ENCODE measurements at regions not wholly inside any gene's neighbourhood (a gene's known extent, or its start where the extent isn't known, plus 50 kb on each side); places are given as distances from the start of the nearest gene placed in this dataset.

DNA sequence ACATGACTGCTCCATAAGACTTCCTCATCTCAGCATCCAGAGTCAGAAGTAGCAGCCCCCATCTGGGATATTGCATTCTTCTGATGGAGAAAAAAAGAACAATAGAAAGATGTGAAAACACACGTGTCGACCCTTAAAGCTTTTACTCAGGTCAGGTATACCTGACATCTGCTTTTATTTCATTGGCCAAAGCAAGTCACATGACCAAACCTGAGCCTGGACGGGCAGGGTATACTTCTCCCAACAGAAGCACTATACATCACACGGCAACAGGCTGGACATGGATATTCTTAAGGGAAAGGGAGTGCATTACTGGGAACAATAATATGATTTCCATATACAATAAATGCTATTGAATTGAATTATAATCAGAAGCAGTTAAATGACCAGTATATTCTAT lies 243.3 kb downstream of the LMO4 start:
- no peak overlapping the region for H3K9ac ChIP-seq (ENCODE audit: low read depth in 1 of 3, low read length in 3 of 3)
- no peak overlapping the region for H3K4me3 ChIP-seq (ENCODE audit: low read length in 3 of 3)
- no peak overlapping the region for H3K27ac ChIP-seq (ENCODE audit: low read depth, low read length)
- H3K9me3 ChIP-seq (ENCODE audit: control insufficient read depth in 3 of 3, low read length in 3 of 3), result no peaks in the 10 kb centered on the region
- no peaks in the 10 kb centered on the region for H3K27me3 ChIP-seq (ENCODE audit: control insufficient read depth in 3 of 3, insufficient read depth in 3 of 3, low read length in 3 of 3)
- H3K36me3 ChIP-seq (ENCODE audit: control insufficient read depth in 3 of 3, insufficient read depth in 3 of 3, low read length in 3 of 3), result no peaks in the 10 kb centered on the region
- no peaks in the 10 kb centered on the region for H3K4me1 ChIP-seq (ENCODE audit: control insufficient read depth in 3 of 3, insufficient read depth in 3 of 3, low read length in 3 of 3)

DNA sequence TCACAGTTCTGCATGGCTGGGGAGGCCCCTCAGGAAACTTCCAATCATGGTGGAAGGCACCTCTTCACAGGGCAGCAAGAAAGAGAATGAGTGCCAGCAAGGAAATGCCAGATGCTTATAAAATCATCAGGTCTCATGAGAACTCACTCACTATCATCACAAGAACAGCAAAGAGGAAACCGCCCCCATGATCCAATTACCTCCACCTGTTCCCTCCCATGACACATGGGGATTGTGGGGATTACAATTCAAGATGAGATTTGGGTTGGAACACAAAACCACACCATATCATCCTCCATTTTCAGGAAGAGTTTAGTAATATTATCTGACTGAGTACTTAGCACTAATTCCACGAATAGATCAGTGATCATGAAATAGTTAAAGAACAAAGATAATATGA lies 244.2 kb downstream of the LMO4 start:
- Histone ChIP-seq H3K9ac (ENCODE audit: low read depth in 1 of 3, low read length in 3 of 3) (no peak overlapping the region), H3K27ac (ENCODE audit: low read depth, low read length) (no peak overlapping the region), H3K36me3 (ENCODE audit: control insufficient read depth in 3 of 3, insufficient read depth in 3 of 3, low read length in 3 of 3) (no peaks in the 10 kb centered on the region), H3K4me1 (ENCODE audit: control insufficient read depth in 3 of 3, insufficient read depth in 3 of 3, low read length in 3 of 3) (no peaks in the 10 kb centered on the region), H3K27me3 (ENCODE audit: control insufficient read depth in 3 of 3, insufficient read depth in 3 of 3, low read length in 3 of 3) (no peaks in the 10 kb centered on the region), H3K4me3 (ENCODE audit: low read length in 3 of 3) (no peak overlapping the region), H3K9me3 (ENCODE audit: control insufficient read depth in 3 of 3, low read length in 3 of 3) (no peaks in the 10 kb centered on the region)

GRCh38 chr1:87575528-87575927 lies 246.8 kb downstream of the LMO4 start:
- no peak overlapping the region for H3K9ac ChIP-seq (ENCODE audit: low read depth in 1 of 3, low read length in 3 of 3)
- no peaks in the 10 kb centered on the region for H3K27me3 ChIP-seq (ENCODE audit: control insufficient read depth in 3 of 3, insufficient read depth in 3 of 3, low read length in 3 of 3)
- H3K4me1 ChIP-seq (ENCODE audit: control insufficient read depth in 3 of 3, insufficient read depth in 3 of 3, low read length in 3 of 3), result no peaks in the 10 kb centered on the region
- H3K4me3 ChIP-seq (ENCODE audit: low read length in 3 of 3), result no peak overlapping the region
- H3K9me3 ChIP-seq (ENCODE audit: control insufficient read depth in 3 of 3, low read length in 3 of 3), result no peaks in the 10 kb centered on the region
- H3K27ac ChIP-seq (ENCODE audit: low read depth, low read length), result no peak overlapping the region
- no peaks in the 10 kb centered on the region for H3K36me3 ChIP-seq (ENCODE audit: control insufficient read depth in 3 of 3, insufficient read depth in 3 of 3, low read length in 3 of 3)

GRCh38 chr1:87578464-87578863 lies 249.8 kb downstream of the LMO4 start:
- Histone ChIP-seq H3K36me3 (ENCODE audit: control insufficient read depth in 3 of 3, insufficient read depth in 3 of 3, low read length in 3 of 3) (no peaks in the 10 kb centered on the region), H3K9me3 (ENCODE audit: control insufficient read depth in 3 of 3, low read length in 3 of 3) (no peaks in the 10 kb centered on the region), H3K27ac (ENCODE audit: low read depth, low read length) (no peak overlapping the region), H3K4me3 (ENCODE audit: low read length in 3 of 3) (no peak overlapping the region), H3K9ac (ENCODE audit: low read depth in 1 of 3, low read length in 3 of 3) (no peak overlapping the region), H3K27me3 (ENCODE audit: control insufficient read depth in 3 of 3, insufficient read depth in 3 of 3, low read length in 3 of 3) (no peaks in the 10 kb centered on the region), H3K4me1 (ENCODE audit: control insufficient read depth in 3 of 3, insufficient read depth in 3 of 3, low read length in 3 of 3) (no peaks in the 10 kb centered on the region)

GRCh38 chr1:87583459-87583858 lies 254.8 kb downstream of the LMO4 start:
- H3K4me1 ChIP-seq (ENCODE audit: control insufficient read depth in 3 of 3, insufficient read depth in 3 of 3, low read length in 3 of 3), result no peaks in the 10 kb centered on the region
- no peak overlapping the region for H3K9ac ChIP-seq (ENCODE audit: low read depth in 1 of 3, low read length in 3 of 3)
- no peaks in the 10 kb centered on the region for H3K36me3 ChIP-seq (ENCODE audit: control insufficient read depth in 3 of 3, insufficient read depth in 3 of 3, low read length in 3 of 3)
- H3K4me3 ChIP-seq (ENCODE audit: low read length in 3 of 3), result no peak overlapping the region
- no peak overlapping the region for H3K27ac ChIP-seq (ENCODE audit: low read depth, low read length)
- H3K9me3 ChIP-seq (ENCODE audit: control insufficient read depth in 3 of 3, low read length in 3 of 3), result no peaks in the 10 kb centered on the region
- H3K27me3 ChIP-seq (ENCODE audit: control insufficient read depth in 3 of 3, insufficient read depth in 3 of 3, low read length in 3 of 3), result no peaks in the 10 kb centered on the region

DNA sequence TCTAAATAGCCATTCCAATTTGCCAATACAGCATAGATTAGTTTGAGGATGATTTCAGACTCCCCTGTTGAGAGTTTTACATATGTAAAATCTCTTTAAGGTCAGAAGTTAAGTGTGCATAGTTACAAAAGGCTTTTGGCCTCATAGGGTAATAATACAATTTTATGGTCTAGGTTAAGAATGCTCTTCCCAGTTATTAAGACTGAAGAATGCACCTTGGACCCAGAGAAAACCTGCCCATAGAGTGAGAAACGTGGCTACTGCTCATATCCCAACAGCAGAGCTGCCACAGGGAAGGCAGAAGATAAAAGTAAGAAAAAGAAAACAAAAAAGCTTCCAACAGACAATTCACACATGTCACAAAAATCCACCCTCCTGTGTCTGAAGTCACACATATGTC lies 255.9 kb downstream of the LMO4 start:
- Histone ChIP-seq H3K36me3 (ENCODE audit: control insufficient read depth in 3 of 3, insufficient read depth in 3 of 3, low read length in 3 of 3) (no peaks in the 10 kb centered on the region), H3K9me3 (ENCODE audit: control insufficient read depth in 3 of 3, low read length in 3 of 3) (no peaks in the 10 kb centered on the region), H3K27me3 (ENCODE audit: control insufficient read depth in 3 of 3, insufficient read depth in 3 of 3, low read length in 3 of 3) (no peaks in the 10 kb centered on the region), H3K9ac (ENCODE audit: low read depth in 1 of 3, low read length in 3 of 3) (no peak overlapping the region), H3K27ac (ENCODE audit: low read depth, low read length) (no peak overlapping the region), H3K4me3 (ENCODE audit: low read length in 3 of 3) (no peak overlapping the region), H3K4me1 (ENCODE audit: control insufficient read depth in 3 of 3, insufficient read depth in 3 of 3, low read length in 3 of 3) (no peaks in the 10 kb centered on the region)

DNA sequence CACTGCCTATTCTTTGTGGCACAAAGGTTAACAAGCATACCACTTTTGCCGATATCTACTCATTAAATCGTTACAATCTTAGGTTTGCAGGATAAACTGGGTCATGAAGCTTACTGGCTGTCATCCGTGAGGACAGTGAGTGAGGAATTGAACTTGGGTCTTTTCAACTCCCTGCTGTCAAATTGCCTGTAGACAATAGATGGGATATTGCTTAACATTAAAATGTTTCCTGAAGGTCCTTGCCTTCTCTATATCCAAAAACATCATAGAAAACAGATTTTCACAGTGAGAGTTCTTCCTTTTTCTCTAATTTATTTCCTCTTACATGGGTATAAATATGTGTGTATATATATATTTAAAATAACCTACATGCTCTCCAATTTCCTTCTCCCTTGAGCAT lies 257.8 kb downstream of the LMO4 start:
- H3K4me3 ChIP-seq (ENCODE audit: low read length in 3 of 3), result no peak overlapping the region
- H3K9me3 ChIP-seq (ENCODE audit: control insufficient read depth in 3 of 3, low read length in 3 of 3), result no peaks in the 10 kb centered on the region
- H3K27me3 ChIP-seq (ENCODE audit: control insufficient read depth in 3 of 3, insufficient read depth in 3 of 3, low read length in 3 of 3), result no peaks in the 10 kb centered on the region
- no peaks in the 10 kb centered on the region for H3K4me1 ChIP-seq (ENCODE audit: control insufficient read depth in 3 of 3, insufficient read depth in 3 of 3, low read length in 3 of 3)
- no peak overlapping the region for H3K9ac ChIP-seq (ENCODE audit: low read depth in 1 of 3, low read length in 3 of 3)
- H3K36me3 ChIP-seq (ENCODE audit: control insufficient read depth in 3 of 3, insufficient read depth in 3 of 3, low read length in 3 of 3), result no peaks in the 10 kb centered on the region
- no peak overlapping the region for H3K27ac ChIP-seq (ENCODE audit: low read depth, low read length)

DNA sequence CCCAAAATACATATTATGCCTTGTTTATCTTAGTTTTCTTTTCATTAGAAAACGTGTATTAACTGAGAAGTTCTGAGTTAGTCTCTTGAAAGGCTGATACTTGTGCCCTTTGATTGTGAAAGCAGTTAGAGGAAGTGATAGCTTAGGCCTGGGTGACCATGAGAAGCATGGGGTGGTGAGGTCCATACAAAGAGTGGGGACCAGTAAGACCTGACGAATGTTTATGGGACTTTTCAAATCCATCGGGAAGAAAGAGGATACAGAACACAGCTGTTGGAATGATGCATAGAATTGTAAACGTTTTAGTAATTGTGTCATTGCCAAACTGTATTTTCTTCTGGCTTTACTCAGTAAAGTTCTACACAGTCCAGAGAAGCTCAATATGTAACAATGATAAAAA lies 259.8 kb downstream of the LMO4 start:
- Histone ChIP-seq H3K27ac (ENCODE audit: low read depth, low read length) (no peak overlapping the region), H3K36me3 (ENCODE audit: control insufficient read depth in 3 of 3, insufficient read depth in 3 of 3, low read length in 3 of 3) (no peaks in the 10 kb centered on the region), H3K9me3 (ENCODE audit: control insufficient read depth in 3 of 3, low read length in 3 of 3) (no peaks in the 10 kb centered on the region), H3K9ac (ENCODE audit: low read depth in 1 of 3, low read length in 3 of 3) (no peak overlapping the region), H3K4me3 (ENCODE audit: low read length in 3 of 3) (no peak overlapping the region), H3K4me1 (ENCODE audit: control insufficient read depth in 3 of 3, insufficient read depth in 3 of 3, low read length in 3 of 3) (no peaks in the 10 kb centered on the region), H3K27me3 (ENCODE audit: control insufficient read depth in 3 of 3, insufficient read depth in 3 of 3, low read length in 3 of 3) (no peaks in the 10 kb centered on the region)

DNA sequence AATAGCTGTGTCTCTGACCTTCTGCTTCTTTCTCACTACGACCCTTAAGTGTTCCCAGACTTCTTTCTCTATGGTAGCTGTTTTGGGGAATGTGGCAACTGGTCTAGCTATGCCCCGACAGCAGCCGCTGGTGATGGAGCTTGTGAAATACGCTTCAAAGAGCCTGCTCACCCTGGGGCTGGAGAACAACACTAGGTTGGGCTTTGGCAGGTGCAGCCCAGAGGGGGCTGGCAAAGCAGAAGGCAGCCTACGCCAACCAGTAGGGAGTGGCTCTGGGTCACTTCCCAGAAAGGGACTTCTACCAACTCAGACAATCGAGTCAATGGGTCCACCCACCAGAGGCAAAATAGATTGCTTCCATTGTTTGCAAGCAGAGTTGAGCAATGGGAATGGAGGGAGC lies 262.8 kb downstream of the LMO4 start:
- H3K27ac ChIP-seq (ENCODE audit: low read depth, low read length), result no peak overlapping the region

GRCh38 chr1:87592156-87592555 lies 263.5 kb downstream of the LMO4 start:
- Histone ChIP-seq H3K9me3 (ENCODE audit: control insufficient read depth in 3 of 3, low read length in 3 of 3) (no peaks in the 10 kb centered on the region), H3K4me3 (ENCODE audit: low read length in 3 of 3) (no peak overlapping the region)

More for the DNA sequence above, 262.8 kb downstream of the LMO4 start:
- no peaks in the 10 kb centered on the region for H3K27me3 ChIP-seq (ENCODE audit: control insufficient read depth in 3 of 3, insufficient read depth in 3 of 3, low read length in 3 of 3)
- no peaks in the 10 kb centered on the region for H3K9me3 ChIP-seq (ENCODE audit: control insufficient read depth in 3 of 3, low read length in 3 of 3)
- H3K4me1 ChIP-seq (ENCODE audit: control insufficient read depth in 3 of 3, insufficient read depth in 3 of 3, low read length in 3 of 3), result no peaks in the 10 kb centered on the region
- H3K36me3 ChIP-seq (ENCODE audit: control insufficient read depth in 3 of 3, insufficient read depth in 3 of 3, low read length in 3 of 3), result no peaks in the 10 kb centered on the region
- H3K4me3 ChIP-seq (ENCODE audit: low read length in 3 of 3), result no peak overlapping the region
- no peak overlapping the region for H3K9ac ChIP-seq (ENCODE audit: low read depth in 1 of 3, low read length in 3 of 3)

GRCh38 chr1:87594736-87595383 lies 266.2 kb downstream of the LMO4 start:
- H3K9ac ChIP-seq (ENCODE audit: low read depth in 1 of 3, low read length in 3 of 3), result no peak overlapping the region
- H3K4me3 ChIP-seq (ENCODE audit: low read length in 3 of 3), result no peak overlapping the region
- H3K27ac ChIP-seq (ENCODE audit: low read depth, low read length), result no peak overlapping the region
- no peaks in the 10 kb centered on the region for H3K4me1 ChIP-seq (ENCODE audit: control insufficient read depth in 3 of 3, insufficient read depth in 3 of 3, low read length in 3 of 3)
- no peaks in the 10 kb centered on the region for H3K27me3 ChIP-seq (ENCODE audit: control insufficient read depth in 3 of 3, insufficient read depth in 3 of 3, low read length in 3 of 3)
- H3K36me3 ChIP-seq (ENCODE audit: control insufficient read depth in 3 of 3, insufficient read depth in 3 of 3, low read length in 3 of 3), result no peaks in the 10 kb centered on the region
- H3K9me3 ChIP-seq (ENCODE audit: control insufficient read depth in 3 of 3, low read length in 3 of 3), result no peaks in the 10 kb centered on the region

More at GRCh38 chr1:87592156-87592555, 263.5 kb downstream of the LMO4 start:
- no peak overlapping the region for H3K27ac ChIP-seq (ENCODE audit: low read depth, low read length)
- no peaks in the 10 kb centered on the region for H3K36me3 ChIP-seq (ENCODE audit: control insufficient read depth in 3 of 3, insufficient read depth in 3 of 3, low read length in 3 of 3)
- no peaks in the 10 kb centered on the region for H3K4me1 ChIP-seq (ENCODE audit: control insufficient read depth in 3 of 3, insufficient read depth in 3 of 3, low read length in 3 of 3)
- H3K9ac ChIP-seq (ENCODE audit: low read depth in 1 of 3, low read length in 3 of 3), result no peak overlapping the region
- H3K27me3 ChIP-seq (ENCODE audit: control insufficient read depth in 3 of 3, insufficient read depth in 3 of 3, low read length in 3 of 3), result no peaks in the 10 kb centered on the region

All from skeletal muscle tissue (tissue), 3 donors.